Adrenal gland (tissue), 9 donors: ENCODE measurements at regions not wholly inside any gene's neighbourhood (a gene's known extent, or its start where the extent isn't known, plus 50 kb on each side); places are given as distances from the start of the nearest gene placed in this dataset.

Experiments used
- DNase-seq, 7 donors: peaks; one replicate each; pipeline ENCODE4 v3.0.0-alpha.2; 2019 to 2020
- H3K27ac ChIP-seq, 5 donors: fragments of 200-600 bp; sonication (generic) in 4 of 5; 1 replicate in 3 of 5; 2 replicates in 2 of 5; pipeline versions ENCODE4 v1.5.1 to v1.8.0; 2016 to 2020; ENCODE audit warnings: mild to moderate bottlenecking in 1 of 5
- H3K27me3 ChIP-seq: fragments of 200-600 bp; 2 replicates; pipeline ENCODE4 v1.8.0; 2021
- H3K36me3 ChIP-seq, 2 donors: fragments of 200-600 bp; replicated peaks in 1 of 2; 1 replicate in 1 of 2; 2 replicates in 1 of 2; pipeline versions ENCODE4 v1.5.1 to v1.8.0; 2018 to 2022
- H3K4me1 ChIP-seq, 2 donors: fragments of 200-600 bp; replicated peaks in 1 of 2; 1 replicate in 1 of 2; 2 replicates in 1 of 2; pipeline versions ENCODE4 v1.5.1 to v1.8.0; 2018 to 2021
- H3K4me3 ChIP-seq, 4 donors: fragments of 200-600 bp; sonication (generic) in 3 of 4; one replicate each; pipeline ENCODE4 v1.5.1; 2016 to 2018
- H3K9me3 ChIP-seq, 3 donors: fragments of 200-600 bp; sonication (generic) in 1 of 3; replicated peaks in 1 of 3; 1 replicate in 2 of 3; 2 replicates in 1 of 3; pipeline versions ENCODE4 v1.5.1 to v1.8.0; 2016 to 2021
- CTCF ChIP-seq, 6 experiments: fragments of 450-650 bp in 4 of 6; fragments of 200-600 bp in 2 of 6; sonication (generic) in 1 of 6; IDR thresholded peaks; 1 replicate in 5 of 6; 2 replicates in 1 of 6; pipeline versions ENCODE4 v1.5.1 to v1.8.0; 2016 to 2021; ENCODE audit warnings: antibody characterized with exemption in 6 of 6, mild to moderate bottlenecking in 2 of 6, moderate library complexity in 1 of 6
- POLR2A ChIP-seq, 2 donors: fragments of 450-650 bp; IDR thresholded peaks; one replicate each; pipeline ENCODE4 v1.6.1; 2017; ENCODE audit warnings: antibody characterized with exemption in 2 of 2, mild to moderate bottlenecking in 2 of 2, moderate library complexity in 1 of 2
- WGBS, 4 donors: extraction: QIAGEN DNeasy Blood & Tissue Kit in 2 of 4; methylation state at CpG; one replicate each; pipeline versions ENCODE4 v1.1.5 to v1.1.7; 2013 to 2017; 5-methylcytosine and 5-hydroxymethylcytosine counted together
- intact Hi-C, 2 donors: fragments of 100-400 bp; cut with DNase I; formaldehyde crosslinking; loops; one replicate each; pipeline versions ENCODE4 v1.14.1 to v1.15.0; 2022 to 2023
- donor health status: healthy with polysubstance abuse.
- donor health status: Bipolar disorder and iron deficiency.
- donor health status: DM: yes; HTN: yes; CAD: no.
- donor health status: DM: no; HTN: no; CAD: no.
- donor health status: DM: no; HTN: no; CAD: no.

GRCh38 chr10:8575620-8576019 lies 521.1 kb downstream of the GATA3 start:
- no peak for DNase-seq
- Histone ChIP-seq H3K9me3 (no peaks in the 10 kb centered on the region), H3K4me3 (no peak overlapping the region), H3K27me3 (no peaks in the 10 kb centered on the region), H3K4me1 (no peaks in the 10 kb centered on the region), H3K27ac (no peak overlapping the region), H3K36me3 (no peaks in the 10 kb centered on the region)
- intact Hi-C loops: no loop called here
- TF ChIP-seq POLR2A (IDR thresholded peaks at IDR 0.05): no peak
- no peak for TF ChIP-seq CTCF (IDR thresholded peaks at IDR 0.05)

- intact Hi-C loops: no loop called here
- Histone ChIP-seq H3K36me3 (no peaks in the 10 kb centered on the region), H3K4me3 (no peak overlapping the region), H3K27ac (no peak overlapping the region), H3K9me3 (no peaks in the 10 kb centered on the region), H3K4me1 (no peaks in the 10 kb centered on the region), H3K27me3 (no peaks in the 10 kb centered on the region)
- no peak for DNase-seq
- TF ChIP-seq POLR2A (IDR thresholded peaks at IDR 0.05) (no peak), CTCF (IDR thresholded peaks at IDR 0.05) (no peak)
- 81 to 95% (median 88%) methylated on average over 1 of the region's 1 CpG for whole genome bisulfite sequencing, 4 donors
Observed at GRCh38 chr10:8576281-8576680, 521.8 kb downstream of the GATA3 start.

GRCh38 chr10:8576911-8577310 lies 522.4 kb downstream of the GATA3 start:
- 71 to 90% (median 78%) methylated on average over 3 of the region's 3 CpGs for WGBS, 4 donors

GRCh38 chr10:8577686-8578085 lies 523.2 kb downstream of the GATA3 start:
- no peaks in the 10 kb centered on the region for H3K36me3 ChIP-seq
- intact Hi-C loops: no loop called here
- TF ChIP-seq POLR2A (IDR thresholded peaks at IDR 0.05): no peak
- no peak for TF ChIP-seq CTCF (IDR thresholded peaks at IDR 0.05)
- H3K27ac ChIP-seq: no peak overlapping the region
- H3K9me3 ChIP-seq: no peaks in the 10 kb centered on the region
- H3K27me3 ChIP-seq: no peaks in the 10 kb centered on the region
- 79 to 85% (median 84%) methylated on average over 7 of the region's 7 CpGs for WGBS, 4 donors
- no peak overlapping the region for H3K4me3 ChIP-seq
- no peak for DNase-seq
- no peaks in the 10 kb centered on the region for H3K4me1 ChIP-seq

More at GRCh38 chr10:8576911-8577310, 522.4 kb downstream of the GATA3 start:
- no peaks in the 10 kb centered on the region for H3K27me3 ChIP-seq
- no peak overlapping the region for H3K27ac ChIP-seq
- TF ChIP-seq CTCF (IDR thresholded peaks at IDR 0.05) (no peak), POLR2A (IDR thresholded peaks at IDR 0.05) (no peak)
- no peaks in the 10 kb centered on the region for H3K9me3 ChIP-seq
- intact Hi-C loops: no loop called here
- DNase-seq: no peak
- no peaks in the 10 kb centered on the region for H3K36me3 ChIP-seq
- no peaks in the 10 kb centered on the region for H3K4me1 ChIP-seq
- no peak overlapping the region for H3K4me3 ChIP-seq
